ENCODE measurements at regions not wholly inside any gene's neighbourhood (a gene's known extent, or its start where the extent isn't known, plus 50 kb on each side); places are given as distances from the start of the nearest gene placed in this dataset.

- no peak for TF ChIP-seq POLR2A (IDR thresholded peaks at IDR 0.05; ENCODE audit: low read depth, low read length)
- no peak for TF ChIP-seq TAF1 (IDR thresholded peaks at IDR 0.05; ENCODE audit: low read depth, low read length)
- TF ChIP-seq POLR2AphosphoS5 (IDR thresholded peaks at IDR 0.05; ENCODE audit: low read depth, low read length): no peak
These were observed 127.3 kb upstream of the PIK3R1 start for GRCh38 chr5:68088302-68088701.
